ENCODE measurements at regions not wholly inside any gene's neighbourhood (a gene's known extent, or its start where the extent isn't known, plus 50 kb on each side); places are given as distances from the start of the nearest gene placed in this dataset.

GRCh38 chr4:38195486-38195885 lies 235.3 kb downstream of the PTTG2 start:
- Histone ChIP-seq H3K27ac (ENCODE audit: low read depth, low read length) (no peak overlapping the region), H4K20me1 (ENCODE audit: insufficient read depth) (no peaks in the 10 kb centered on the region), H3K79me2 (ENCODE audit: insufficient read depth, low read length) (no peaks in the 10 kb centered on the region), H3K9me2 (ENCODE audit: insufficient read depth) (no peaks in the 10 kb centered on the region), H3K4me3 (replicated peaks in 1 of 2; ENCODE audit: low read depth in 1 of 2, low read length in 2 of 2) (no peak overlapping the region), H3K36me3 (ENCODE audit: control insufficient read depth in 1 of 2, insufficient read depth in 2 of 2, low read length in 2 of 2) (no peaks in the 10 kb centered on the region), H3K4me2 (ENCODE audit: low read length) (no peak overlapping the region), H3K4me1 (ENCODE audit: control insufficient read depth in 1 of 2, insufficient read depth in 2 of 2, low read length in 2 of 2) (peaks cover 7 to 8% of the 10 kb centered on the region in 2 experiments), H2AFZ (ENCODE audit: low read depth, low read length, poor library complexity, severe bottlenecking) (no peak overlapping the region), H3K27me3 (ENCODE audit: insufficient read depth, low read length) (no peaks in the 10 kb centered on the region), H3K9me3 (ENCODE audit: control insufficient read depth in 1 of 2, insufficient read depth in 1 of 2, low read depth in 1 of 2, low read length in 2 of 2) (peaks cover 0 to 7% of the 10 kb centered on the region in 2 experiments; a peak in 1 of 4 replicates), H3K9ac (ENCODE audit: low read length) (no peak overlapping the region)
- CTCF ChIA-PET: no interaction called here
- RAD21 ChIA-PET (ENCODE audit: low non-redundant PET in 1 of 2, low total read pairs in 2 of 2, uncharacterized antibody in 2 of 2, unreplicated experiment in 2 of 2): no interaction called here
- DNase-seq (ENCODE audit: low read depth, low spot score): no peak
- POLR2A ChIA-PET: no interaction called here
- TF ChIP-seq MAX (IDR thresholded peaks at IDR 0.05): no peak
- TF ChIP-seq POLR2AphosphoS5 (IDR thresholded peaks at IDR 0.05; ENCODE audit: low read depth, low read length): no peak
- no peak for TF ChIP-seq EZH2 (IDR thresholded peaks at IDR 0.05)
- no peak for TF ChIP-seq TCF7L2 (IDR thresholded peaks at IDR 0.05; ENCODE audit: borderline replicate concordance, extremely low read depth, insufficient read depth, insufficient read length)
- TF ChIP-seq ATF3 (IDR thresholded peaks at IDR 0.05): no peak
- TF ChIP-seq EGR1 (IDR thresholded peaks at IDR 0.05; ENCODE audit: low read depth): no peak
- no peak for TF ChIP-seq CTCF (IDR thresholded peaks at IDR 0.05 in 2 of 3, conservative IDR thresholded peaks at IDR 0.05 in 1 of 3; ENCODE audit: borderline replicate concordance in 1 of 3, insufficient read depth in 1 of 3, low read depth in 2 of 3, low read length in 2 of 3)
- TF ChIP-seq POLR2A (IDR thresholded peaks at IDR 0.05; ENCODE audit: borderline replicate concordance, extremely low read depth, insufficient read depth, insufficient read length): no peak
- no peak for TF ChIP-seq CEBPB (IDR thresholded peaks at IDR 0.05; ENCODE audit: low read depth)
- no peak for TF ChIP-seq JUND (IDR thresholded peaks at IDR 0.05)
- TF ChIP-seq SIN3A (IDR thresholded peaks at IDR 0.05; ENCODE audit: low read depth): no peak
- TF ChIP-seq CBX3 (IDR thresholded peaks at IDR 0.05; ENCODE audit: low read depth): no peak
- no TSS peak for BruUV-seq (replicated peaks)
- no peak for ATAC-seq
- intact Hi-C loops (cut with micrococcal nuclease): no loop called here
